HG02623 (cell line): ENCODE measurements at regions not wholly inside any gene's neighbourhood (a gene's known extent, or its start where the extent isn't known, plus 50 kb on each side); places are given as distances from the start of the nearest gene placed in this dataset.

Source experiments
- ATAC-seq: cut with Tn5 transposase; IDR thresholded peaks from one replicate; pipeline ENCODE4 v1.9.1; 2021; ENCODE audit warnings: moderate library complexity; ENCODE audit not compliant: unreplicated experiment

- no peak for ATAC-seq
These were observed 71.2 kb upstream of the NAA20 start for GRCh38 chr20:19945732-19946670.

- peak; percentile 74 for ATAC-seq
These were observed 69.4 kb upstream of the NAA20 start for GRCh38 chr20:19947611-19948264.

DNA sequence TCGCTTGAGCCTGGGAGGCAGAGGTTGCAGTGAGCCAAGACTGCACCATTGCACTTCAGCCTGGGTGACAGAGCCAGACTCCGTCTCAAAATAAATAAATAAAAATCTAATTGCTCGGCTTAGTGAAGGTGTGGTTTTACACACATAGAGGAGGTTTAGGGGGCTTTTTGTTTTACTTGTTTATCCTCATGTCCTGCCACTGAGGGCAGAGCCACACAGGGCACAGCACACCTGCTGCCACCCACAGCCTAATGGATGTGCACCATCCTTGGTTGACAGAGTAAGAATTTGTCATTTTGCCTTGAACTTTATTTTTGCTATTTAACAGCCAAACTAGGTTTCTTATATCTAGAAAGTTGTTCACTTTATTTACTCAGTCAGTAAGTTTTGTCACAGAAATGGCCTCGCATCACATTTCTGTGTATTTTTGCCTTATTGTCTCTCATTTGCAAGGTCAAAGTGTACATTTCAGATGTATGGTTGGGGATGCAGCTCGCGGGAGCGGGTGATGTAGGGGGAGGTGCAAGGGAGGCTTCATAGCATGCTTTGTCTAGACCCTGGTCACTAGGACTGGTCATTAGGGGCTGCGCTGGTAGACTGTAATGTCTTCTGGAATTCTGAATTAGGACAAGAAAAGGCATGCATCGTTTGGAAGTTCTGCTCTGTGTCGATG, 67.8 kb upstream of the NAA20 start:
- no peak for ATAC-seq

DNA sequence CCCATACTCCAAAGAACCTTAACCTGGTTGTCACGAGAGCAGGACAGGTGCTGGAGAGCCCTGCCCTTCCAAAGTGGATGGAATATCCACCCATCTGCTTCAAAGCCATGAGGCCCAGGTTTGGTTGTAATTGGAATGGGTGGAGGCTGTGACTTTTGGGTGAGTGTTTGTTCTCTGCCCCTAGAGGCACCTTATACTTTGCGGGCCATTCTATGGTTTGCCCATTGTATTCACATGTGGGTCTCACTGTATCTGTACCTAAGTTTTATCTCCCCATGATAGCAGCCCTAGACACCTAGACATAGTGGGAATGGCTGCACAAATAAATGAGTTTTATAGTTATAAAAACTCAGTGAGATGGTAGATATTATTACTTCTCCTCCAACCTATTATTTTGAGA, 67.1 kb upstream of the NAA20 start:
- ATAC-seq, result no peak

DNA sequence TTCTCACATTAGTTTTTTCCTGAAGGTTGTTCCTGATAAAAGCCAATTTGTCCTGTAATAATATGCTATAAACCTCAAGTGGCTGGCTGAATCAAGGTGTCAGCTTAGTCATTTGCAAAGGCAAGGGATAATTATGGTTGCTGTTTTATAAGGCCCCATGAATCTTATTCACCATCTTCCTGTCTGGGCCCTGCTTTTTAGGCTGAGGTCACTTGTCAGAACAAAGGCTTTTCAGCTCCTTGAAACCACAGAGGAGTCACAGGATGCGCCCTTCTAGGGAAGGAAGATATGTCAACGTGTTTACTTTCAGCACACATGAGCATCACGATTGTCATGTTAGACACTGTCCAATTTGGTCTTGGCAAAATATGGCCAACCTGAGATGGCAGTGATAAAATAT, 64.8 kb upstream of the NAA20 start:
- ATAC-seq, result no peak

- no peak for ATAC-seq
These were observed 63.6 kb upstream of the NAA20 start for GRCh38 chr20:19953606-19954005.

GRCh38 chr20:19956976-19957375, 60.2 kb upstream of the NAA20 start:
- no peak for ATAC-seq

GRCh38 chr20:19958219-19958618, 58.9 kb upstream of the NAA20 start:
- ATAC-seq, result no peak

GRCh38 chr20:19958928-19959327, 58.2 kb upstream of the NAA20 start:
- no peak for ATAC-seq

- no peak for ATAC-seq
These were observed 56.4 kb upstream of the NAA20 start for GRCh38 chr20:19960745-19961144.

DNA sequence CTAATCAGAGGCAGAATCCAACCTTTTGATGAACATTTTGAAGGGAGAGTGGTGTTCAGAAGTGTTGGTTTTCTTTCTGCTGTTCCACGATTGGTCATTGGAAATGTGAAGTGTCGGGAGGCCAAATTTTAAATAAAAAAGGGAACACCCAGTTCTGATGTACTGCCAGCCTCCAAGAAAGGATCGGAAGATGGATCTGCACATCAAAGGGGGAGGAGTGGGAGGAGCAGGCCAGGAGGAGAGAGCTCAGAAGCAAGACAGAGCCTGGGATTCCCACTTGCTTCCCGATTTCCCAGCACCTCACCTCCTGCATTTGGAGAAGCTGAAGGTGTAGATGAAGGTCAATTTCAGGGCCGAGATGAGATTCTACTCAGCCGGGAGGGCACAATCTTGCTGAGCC, 55.9 kb upstream of the NAA20 start:
- no peak for ATAC-seq

- ATAC-seq, result no peak
These were observed 54.2 kb upstream of the NAA20 start for GRCh38 chr20:19962958-19963357.

GRCh38 chr20:19964289-19965265, 52.6 kb upstream of the NAA20 start:
- ATAC-seq, result no peak

DNA sequence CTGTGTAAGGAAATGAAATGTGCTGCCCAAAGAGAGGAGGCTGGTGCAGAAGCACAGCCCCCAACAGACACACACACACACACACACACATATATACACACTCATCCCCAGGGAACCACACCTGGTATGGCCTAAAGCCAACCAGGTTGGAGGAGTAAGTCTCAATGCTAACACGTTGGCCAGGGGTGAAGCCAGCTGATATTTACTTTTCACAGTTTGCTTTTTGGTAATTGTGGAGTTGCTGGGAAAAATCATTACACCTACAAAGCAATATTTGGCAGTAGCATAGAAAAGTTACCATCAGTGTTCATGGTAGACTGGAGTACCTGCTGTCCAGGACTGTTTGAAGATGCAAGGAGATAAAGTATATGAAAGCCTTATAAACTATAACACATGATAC, 50.3 kb upstream of the NAA20 start:
- ATAC-seq, result no peak
